Loucy (cell line): ENCODE measurements at regions not wholly inside any gene's neighbourhood (a gene's known extent, or its start where the extent isn't known, plus 50 kb on each side); places are given as distances from the start of the nearest gene placed in this dataset.

Experiments
- EZH2phosphoT487 ChIP-seq: fragments of 200-600 bp; IDR thresholded peaks from 2 replicates; pipeline ENCODE4 v1.6.1; 2018; ENCODE audit warnings: antibody characterized with exemption, mild to moderate bottlenecking, moderate library complexity, borderline replicate concordance
- TF ChIP-seq, protein P1 (sequence below): fragments of 200-600 bp; sonication (generic); conservative IDR thresholded peaks from 2 replicates; pipeline ENCODE4 v1.5.1; 2014; ENCODE audit warnings: mild to moderate bottlenecking, antibody characterized with exemption, low read length

DNA sequence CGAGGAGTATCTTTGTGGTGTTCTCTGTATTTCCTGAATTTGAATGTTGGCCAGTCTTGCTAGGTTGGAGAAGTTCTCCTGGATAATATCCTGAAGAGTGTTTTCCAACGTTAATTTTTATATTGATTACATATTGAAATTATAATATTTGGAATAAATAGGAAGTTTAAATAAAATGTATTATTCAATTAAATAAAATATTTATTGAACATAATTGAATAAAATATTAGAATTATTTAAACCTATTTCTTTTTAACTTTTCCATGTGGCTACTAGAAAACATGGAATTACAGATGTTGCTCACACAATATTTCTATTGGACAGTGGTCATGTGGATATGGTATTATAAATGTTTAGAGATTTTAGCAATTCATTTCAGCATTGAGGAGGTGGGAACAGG is 170.8 kb upstream of the FST start:
- no peak for TF ChIP-seq EZH2phosphoT487
- TF ChIP-seq, protein P1, sequence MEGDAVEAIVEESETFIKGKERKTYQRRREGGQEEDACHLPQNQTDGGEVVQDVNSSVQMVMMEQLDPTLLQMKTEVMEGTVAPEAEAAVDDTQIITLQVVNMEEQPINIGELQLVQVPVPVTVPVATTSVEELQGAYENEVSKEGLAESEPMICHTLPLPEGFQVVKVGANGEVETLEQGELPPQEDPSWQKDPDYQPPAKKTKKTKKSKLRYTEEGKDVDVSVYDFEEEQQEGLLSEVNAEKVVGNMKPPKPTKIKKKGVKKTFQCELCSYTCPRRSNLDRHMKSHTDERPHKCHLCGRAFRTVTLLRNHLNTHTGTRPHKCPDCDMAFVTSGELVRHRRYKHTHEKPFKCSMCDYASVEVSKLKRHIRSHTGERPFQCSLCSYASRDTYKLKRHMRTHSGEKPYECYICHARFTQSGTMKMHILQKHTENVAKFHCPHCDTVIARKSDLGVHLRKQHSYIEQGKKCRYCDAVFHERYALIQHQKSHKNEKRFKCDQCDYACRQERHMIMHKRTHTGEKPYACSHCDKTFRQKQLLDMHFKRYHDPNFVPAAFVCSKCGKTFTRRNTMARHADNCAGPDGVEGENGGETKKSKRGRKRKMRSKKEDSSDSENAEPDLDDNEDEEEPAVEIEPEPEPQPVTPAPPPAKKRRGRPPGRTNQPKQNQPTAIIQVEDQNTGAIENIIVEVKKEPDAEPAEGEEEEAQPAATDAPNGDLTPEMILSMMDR, result no peak
